ENCODE measurements at regions not wholly inside any gene's neighbourhood (a gene's known extent, or its start where the extent isn't known, plus 50 kb on each side); places are given as distances from the start of the nearest gene placed in this dataset.

- Histone ChIP-seq H3K36me3 (ENCODE audit: control insufficient read depth in 2 of 3, insufficient read depth in 3 of 3, low read length in 3 of 3) (no peaks in the 10 kb centered on the region), H3K27me3 (ENCODE audit: control insufficient read depth in 2 of 2, insufficient read depth in 2 of 2, low read length in 2 of 2) (no peaks in the 10 kb centered on the region), H3K4me1 (ENCODE audit: control insufficient read depth in 2 of 2, insufficient read depth in 2 of 2, low read length in 2 of 2) (no peaks in the 10 kb centered on the region), H3K4me3 (ENCODE audit: low read length) (no peak overlapping the region), H3K27ac (ENCODE audit: low read depth, low read length) (no peak overlapping the region), H3K9me3 (ENCODE audit: control insufficient read depth in 2 of 3, low read length in 3 of 3) (no peaks in the 10 kb centered on the region)
- Mint-ChIP-seq H3K4me3 (no peak overlapping the region), H3K9me3 (no peaks in the 10 kb centered on the region), H3K36me3 (peaks cover 0 to 4% (median 0%) of the 10 kb centered on the region in 5 donors), H3K27me3 (peaks cover 0 to 11% (median 0%) of the 10 kb centered on the region in 5 donors), H3K27ac (no peak overlapping the region), H3K4me1 (peaks cover 0 to under 1% (median 0%) of the 10 kb centered on the region in 7 donors)
- DNase-seq (no peak), ATAC-seq (no peak)
- CTCF ChIA-PET: interaction anchor here (0.6 kb wide), 1 partner anchor 195 kb away, joined by 3 read pairs; no protein-coding TSS in a partner anchor
- intact Hi-C loops (cut with micrococcal nuclease): no loop called here
- POLR2A ChIA-PET: no interaction called here
Measured at GRCh38 chr15:62644889-62645742, 397.4 kb upstream of the TPM1 start.

- Mint-ChIP-seq H3K36me3 (peaks cover 0 to 4% (median 0%) of the 10 kb centered on the region in 5 donors), H3K27ac (peak overlapping the region in 1 of 9 donors; percentile 69), H3K9me3 (no peaks in the 10 kb centered on the region), H3K4me1 (peaks cover 0 to 1% (median 0%) of the 10 kb centered on the region in 7 donors), H3K4me3 (no peak overlapping the region), H3K27me3 (peaks cover 0 to 17% (median 0%) of the 10 kb centered on the region in 5 donors)
- no peak for DNase-seq
- ChIA-PET POLR2A (no interaction called here), CTCF (no interaction called here)
- peak; percentile 49 for ATAC-seq
- intact Hi-C loops (cut with micrococcal nuclease): no loop called here
- Histone ChIP-seq H3K36me3 (ENCODE audit: control insufficient read depth in 2 of 3, insufficient read depth in 3 of 3, low read length in 3 of 3) (no peaks in the 10 kb centered on the region), H3K4me3 (ENCODE audit: low read length) (no peak overlapping the region), H3K4me1 (ENCODE audit: control insufficient read depth in 2 of 2, insufficient read depth in 2 of 2, low read length in 2 of 2) (no peaks in the 10 kb centered on the region), H3K27ac (ENCODE audit: low read depth, low read length) (no peak overlapping the region), H3K27me3 (ENCODE audit: control insufficient read depth in 2 of 2, insufficient read depth in 2 of 2, low read length in 2 of 2) (no peaks in the 10 kb centered on the region), H3K9me3 (ENCODE audit: control insufficient read depth in 2 of 3, low read length in 3 of 3) (no peaks in the 10 kb centered on the region)
Measured at GRCh38 chr15:62647202-62647842, 395.2 kb upstream of the TPM1 start.

- H3K9me3 Mint-ChIP-seq: no peaks in the 10 kb centered on the region
- Histone ChIP-seq H3K4me1 (ENCODE audit: control insufficient read depth in 2 of 2, insufficient read depth in 2 of 2, low read length in 2 of 2) (no peaks in the 10 kb centered on the region), H3K27ac (ENCODE audit: low read depth, low read length) (no peak overlapping the region), H3K4me3 (ENCODE audit: low read length) (no peak overlapping the region), H3K27me3 (ENCODE audit: control insufficient read depth in 2 of 2, insufficient read depth in 2 of 2, low read length in 2 of 2) (no peaks in the 10 kb centered on the region), H3K9me3 (ENCODE audit: control insufficient read depth in 2 of 3, low read length in 3 of 3) (no peaks in the 10 kb centered on the region), H3K36me3 (ENCODE audit: control insufficient read depth in 2 of 3, insufficient read depth in 3 of 3, low read length in 3 of 3) (no peaks in the 10 kb centered on the region)
- ChIA-PET POLR2A (no interaction called here), CTCF (no interaction called here)
- H3K27me3 Mint-ChIP-seq: peaks cover 0 to 16% (median 0%) of the 10 kb centered on the region in 5 donors
- no peak for DNase-seq
- H3K36me3 Mint-ChIP-seq: peaks cover 0 to 7% (median 0%) of the 10 kb centered on the region in 5 donors
- no peak for ATAC-seq
- H3K4me1 Mint-ChIP-seq: peaks cover 0 to 1% (median 0%) of the 10 kb centered on the region in 7 donors
- H3K4me3 Mint-ChIP-seq: no peak overlapping the region
- intact Hi-C loops (cut with micrococcal nuclease): no loop called here
- peak overlapping the region in 1 of 9 donors; percentile 69 for H3K27ac Mint-ChIP-seq
Measured at GRCh38 chr15:62647843-62648505, 394.6 kb upstream of the TPM1 start.

GRCh38 chr15:62648954-62649353, 393.6 kb upstream of the TPM1 start:
- no peak overlapping the region for H3K4me3 ChIP-seq (ENCODE audit: low read length)
- Mint-ChIP-seq H3K27me3 (peaks cover 0 to 15% (median 0%) of the 10 kb centered on the region in 5 donors), H3K4me3 (no peak overlapping the region), H3K27ac (no peak overlapping the region), H3K36me3 (peaks cover 0 to 7% (median 0%) of the 10 kb centered on the region in 5 donors), H3K9me3 (no peaks in the 10 kb centered on the region), H3K4me1 (peaks cover 0 to 1% (median 0%) of the 10 kb centered on the region in 7 donors)
- H3K36me3 ChIP-seq (ENCODE audit: control insufficient read depth in 2 of 3, insufficient read depth in 3 of 3, low read length in 3 of 3): no peaks in the 10 kb centered on the region
- no peaks in the 10 kb centered on the region for H3K4me1 ChIP-seq (ENCODE audit: control insufficient read depth in 2 of 2, insufficient read depth in 2 of 2, low read length in 2 of 2)
- ATAC-seq (no peak), DNase-seq (no peak)
- intact Hi-C loops (cut with micrococcal nuclease): no loop called here
- POLR2A ChIA-PET: no interaction called here
- no peaks in the 10 kb centered on the region for H3K27me3 ChIP-seq (ENCODE audit: control insufficient read depth in 2 of 2, insufficient read depth in 2 of 2, low read length in 2 of 2)
- no peak overlapping the region for H3K27ac ChIP-seq (ENCODE audit: low read depth, low read length)
- CTCF ChIA-PET: no interaction called here
- H3K9me3 ChIP-seq (ENCODE audit: control insufficient read depth in 2 of 3, low read length in 3 of 3): no peaks in the 10 kb centered on the region

- ATAC-seq (no peak), DNase-seq (peak in 1 of 9 donors; percentile 26)
- H3K4me1 Mint-ChIP-seq: peaks cover 0 to 1% (median 0%) of the 10 kb centered on the region in 7 donors
- no peak overlapping the region for H3K4me3 Mint-ChIP-seq
- intact Hi-C loops (cut with micrococcal nuclease): no loop called here
- Histone ChIP-seq H3K9me3 (ENCODE audit: control insufficient read depth in 2 of 3, low read length in 3 of 3) (no peaks in the 10 kb centered on the region), H3K36me3 (ENCODE audit: control insufficient read depth in 2 of 3, insufficient read depth in 3 of 3, low read length in 3 of 3) (no peaks in the 10 kb centered on the region), H3K4me1 (ENCODE audit: control insufficient read depth in 2 of 2, insufficient read depth in 2 of 2, low read length in 2 of 2) (no peaks in the 10 kb centered on the region), H3K27me3 (ENCODE audit: control insufficient read depth in 2 of 2, insufficient read depth in 2 of 2, low read length in 2 of 2) (no peaks in the 10 kb centered on the region), H3K4me3 (ENCODE audit: low read length) (no peak overlapping the region), H3K27ac (ENCODE audit: low read depth, low read length) (no peak overlapping the region)
- H3K36me3 Mint-ChIP-seq: peaks cover 0 to 7% (median 0%) of the 10 kb centered on the region in 5 donors
- ChIA-PET CTCF (no interaction called here), POLR2A (no interaction called here)
- H3K27me3 Mint-ChIP-seq: peaks cover 0 to 10% (median 0%) of the 10 kb centered on the region in 5 donors
- H3K27ac Mint-ChIP-seq: no peak overlapping the region
- peaks cover 0 to 3% (median 0%) of the 10 kb centered on the region in 11 donors for H3K9me3 Mint-ChIP-seq
Measured at GRCh38 chr15:62649793-62650420, 392.6 kb upstream of the TPM1 start.

- H3K27me3 Mint-ChIP-seq: peaks cover 0 to 17% (median 5%) of the 10 kb centered on the region in 5 donors
- Histone ChIP-seq H3K36me3 (ENCODE audit: control insufficient read depth in 2 of 3, insufficient read depth in 3 of 3, low read length in 3 of 3) (no peaks in the 10 kb centered on the region), H3K27me3 (ENCODE audit: control insufficient read depth in 2 of 2, insufficient read depth in 2 of 2, low read length in 2 of 2) (no peaks in the 10 kb centered on the region), H3K9me3 (ENCODE audit: control insufficient read depth in 2 of 3, low read length in 3 of 3) (no peaks in the 10 kb centered on the region), H3K4me3 (ENCODE audit: low read length) (no peak overlapping the region), H3K27ac (ENCODE audit: low read depth, low read length) (no peak overlapping the region), H3K4me1 (ENCODE audit: control insufficient read depth in 2 of 2, insufficient read depth in 2 of 2, low read length in 2 of 2) (no peaks in the 10 kb centered on the region)
- DNase-seq (no peak), ATAC-seq (peak; percentile 75)
- intact Hi-C loops (cut with micrococcal nuclease): no loop called here
- peaks cover 0 to 7% (median 0%) of the 10 kb centered on the region in 5 donors for H3K36me3 Mint-ChIP-seq
- H3K27ac Mint-ChIP-seq: no peak overlapping the region
- CTCF ChIA-PET: no interaction called here
- peaks cover 0 to 5% (median 0%) of the 10 kb centered on the region in 11 donors for H3K9me3 Mint-ChIP-seq
- H3K4me1 Mint-ChIP-seq: peaks cover 0 to 4% (median 0%) of the 10 kb centered on the region in 7 donors
- no peak overlapping the region for H3K4me3 Mint-ChIP-seq
- POLR2A ChIA-PET: no interaction called here
Measured at GRCh38 chr15:62653122-62653521, 389.4 kb upstream of the TPM1 start.

Data from naive thymus-derived CD4-positive, alpha-beta T cell (primary cell).